DND-41 (cell line): ENCODE measurements at regions not wholly inside any gene's neighbourhood (a gene's known extent, or its start where the extent isn't known, plus 50 kb on each side); places are given as distances from the start of the nearest gene placed in this dataset.

ENCODE experiments used
- EZH2 ChIP-seq: IDR thresholded peaks from 3 replicates; pipeline ENCODE4 v1.6.1; 2012; ENCODE audit warnings: borderline replicate concordance, low read depth, mild to moderate bottlenecking, moderate library complexity, low read length, inconsistent platforms; ENCODE audit not compliant: severe bottlenecking
- TF ChIP-seq, protein P1 (sequence below): IDR thresholded peaks from 2 replicates; pipeline ENCODE4 v1.5.1; 2012; ENCODE audit warnings: borderline replicate concordance, low read length, moderate library complexity, mild to moderate bottlenecking; ENCODE audit not compliant: poor library complexity, severe bottlenecking; ENCODE audit errors: extremely low read depth

DNA sequence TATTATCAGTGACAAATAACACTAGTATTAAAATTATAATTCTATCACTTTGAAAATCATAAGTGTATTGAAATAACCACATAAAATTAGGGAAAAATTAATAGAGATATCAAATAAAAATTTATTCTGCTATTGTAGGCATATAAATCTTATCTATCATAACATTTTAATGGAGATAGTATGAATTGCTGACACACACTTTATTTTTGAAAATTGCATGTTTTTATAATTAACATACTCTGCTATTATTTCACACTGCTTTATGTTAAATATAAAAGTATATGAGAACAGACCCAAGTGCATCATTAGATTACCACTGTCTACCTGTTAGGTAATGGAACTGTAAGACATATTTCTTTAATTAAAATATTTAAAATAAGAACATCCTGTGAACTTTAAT lies 2150.2 kb downstream of the ARAP2 start:
- TF ChIP-seq EZH2 = no peak
- TF ChIP-seq, protein P1, sequence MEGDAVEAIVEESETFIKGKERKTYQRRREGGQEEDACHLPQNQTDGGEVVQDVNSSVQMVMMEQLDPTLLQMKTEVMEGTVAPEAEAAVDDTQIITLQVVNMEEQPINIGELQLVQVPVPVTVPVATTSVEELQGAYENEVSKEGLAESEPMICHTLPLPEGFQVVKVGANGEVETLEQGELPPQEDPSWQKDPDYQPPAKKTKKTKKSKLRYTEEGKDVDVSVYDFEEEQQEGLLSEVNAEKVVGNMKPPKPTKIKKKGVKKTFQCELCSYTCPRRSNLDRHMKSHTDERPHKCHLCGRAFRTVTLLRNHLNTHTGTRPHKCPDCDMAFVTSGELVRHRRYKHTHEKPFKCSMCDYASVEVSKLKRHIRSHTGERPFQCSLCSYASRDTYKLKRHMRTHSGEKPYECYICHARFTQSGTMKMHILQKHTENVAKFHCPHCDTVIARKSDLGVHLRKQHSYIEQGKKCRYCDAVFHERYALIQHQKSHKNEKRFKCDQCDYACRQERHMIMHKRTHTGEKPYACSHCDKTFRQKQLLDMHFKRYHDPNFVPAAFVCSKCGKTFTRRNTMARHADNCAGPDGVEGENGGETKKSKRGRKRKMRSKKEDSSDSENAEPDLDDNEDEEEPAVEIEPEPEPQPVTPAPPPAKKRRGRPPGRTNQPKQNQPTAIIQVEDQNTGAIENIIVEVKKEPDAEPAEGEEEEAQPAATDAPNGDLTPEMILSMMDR = no peak
